ENCODE measurements at regions not wholly inside any gene's neighbourhood (a gene's known extent, or its start where the extent isn't known, plus 50 kb on each side); places are given as distances from the start of the nearest gene placed in this dataset.

GRCh38 chr22:46029036-46029435, 52.1 kb upstream of the WNT7B start:
- peak; percentile 36 for DNase-seq
- Mint-ChIP-seq H3K9me3 (no peaks in the 10 kb centered on the region), H3K27ac (no peak overlapping the region), H3K4me1 (peaks cover 3% of the 10 kb centered on the region), H3K27me3 (ENCODE audit: insufficient read depth) (peaks cover 43% of the 10 kb centered on the region), H3K36me3 (ENCODE audit: low read depth) (no peaks in the 10 kb centered on the region), H3K4me3 (no peak overlapping the region)
- peaks cover 46% of the 10 kb centered on the region for H3K27me3 ChIP-seq (ENCODE audit: control insufficient read depth, insufficient read depth, low read length, poor library complexity, severe bottlenecking)
- H3K36me3 ChIP-seq (ENCODE audit: control insufficient read depth, insufficient read depth, low read length): no peaks in the 10 kb centered on the region
- H3K9ac ChIP-seq (ENCODE audit: extremely low read depth, low read length, poor library complexity, severe bottlenecking): no peak overlapping the region
- 89 to 93% methylated on average over 2 to 8 of the region's 8 CpGs for WGBS, 2 experiments (ENCODE audit: insufficient coverage in 1 of 2, insufficient read length in 1 of 2)
- H3K4me1 ChIP-seq (ENCODE audit: control insufficient read depth, insufficient read depth, low read length): no peaks in the 10 kb centered on the region
- H3K27ac ChIP-seq (ENCODE audit: low read depth, low read length): no peak overlapping the region
- H3K9me3 ChIP-seq (ENCODE audit: control insufficient read depth, low read length): no peaks in the 10 kb centered on the region
- no peak for TF ChIP-seq CTCF (conservative IDR thresholded peaks at IDR 0.05)
- H3K4me3 ChIP-seq (ENCODE audit: low read length): no peak overlapping the region

GRCh38 chr22:46029574-46030200, 52.7 kb upstream of the WNT7B start:
- Mint-ChIP-seq H3K4me3 (no peak overlapping the region), H3K27me3 (ENCODE audit: insufficient read depth) (peaks cover 36% of the 10 kb centered on the region), H3K27ac (no peak overlapping the region), H3K36me3 (ENCODE audit: low read depth) (no peaks in the 10 kb centered on the region), H3K4me1 (peaks cover 3% of the 10 kb centered on the region), H3K9me3 (no peaks in the 10 kb centered on the region)
- peak; percentile 23 for DNase-seq
- Histone ChIP-seq H3K27ac (ENCODE audit: low read depth, low read length) (no peak overlapping the region), H3K9ac (ENCODE audit: extremely low read depth, low read length, poor library complexity, severe bottlenecking) (no peak overlapping the region), H3K27me3 (ENCODE audit: control insufficient read depth, insufficient read depth, low read length, poor library complexity, severe bottlenecking) (peaks cover 40% of the 10 kb centered on the region), H3K4me1 (ENCODE audit: control insufficient read depth, insufficient read depth, low read length) (no peaks in the 10 kb centered on the region), H3K4me3 (ENCODE audit: low read length) (no peak overlapping the region), H3K9me3 (ENCODE audit: control insufficient read depth, low read length) (no peaks in the 10 kb centered on the region), H3K36me3 (ENCODE audit: control insufficient read depth, insufficient read depth, low read length) (no peaks in the 10 kb centered on the region)
- no peak for TF ChIP-seq CTCF (conservative IDR thresholded peaks at IDR 0.05)
- WGBS, 2 experiments (ENCODE audit: insufficient coverage in 1 of 2, insufficient read length in 1 of 2): 90 to 94% methylated on average over 5 to 6 of the region's 6 CpGs

GRCh38 chr22:46030231-46030880, 53.4 kb upstream of the WNT7B start:
- 86 to 91% methylated on average over 8 to 11 of the region's 11 CpGs for WGBS, 2 experiments (ENCODE audit: insufficient coverage in 1 of 2, insufficient read length in 1 of 2)
- H3K27me3 ChIP-seq (ENCODE audit: control insufficient read depth, insufficient read depth, low read length, poor library complexity, severe bottlenecking): peaks cover 33% of the 10 kb centered on the region
- H3K36me3 ChIP-seq (ENCODE audit: control insufficient read depth, insufficient read depth, low read length): no peaks in the 10 kb centered on the region
- H3K4me1 Mint-ChIP-seq: peaks cover 8% of the 10 kb centered on the region
- peak; percentile 38 for DNase-seq
- no peak overlapping the region for H3K27ac ChIP-seq (ENCODE audit: low read depth, low read length)
- no peaks in the 10 kb centered on the region for H3K9me3 Mint-ChIP-seq
- no peak overlapping the region for H3K4me3 ChIP-seq (ENCODE audit: low read length)
- no peak overlapping the region for H3K9ac ChIP-seq (ENCODE audit: extremely low read depth, low read length, poor library complexity, severe bottlenecking)
- H3K9me3 ChIP-seq (ENCODE audit: control insufficient read depth, low read length): no peaks in the 10 kb centered on the region
- no peaks in the 10 kb centered on the region for H3K36me3 Mint-ChIP-seq (ENCODE audit: low read depth)
- no peaks in the 10 kb centered on the region for H3K4me1 ChIP-seq (ENCODE audit: control insufficient read depth, insufficient read depth, low read length)
- TF ChIP-seq CTCF (conservative IDR thresholded peaks at IDR 0.05): no peak
- H3K27ac Mint-ChIP-seq: no peak overlapping the region
- peaks cover 29% of the 10 kb centered on the region for H3K27me3 Mint-ChIP-seq (ENCODE audit: insufficient read depth)
- H3K4me3 Mint-ChIP-seq: no peak overlapping the region

Measured in endodermal cell (in vitro differentiated cells).